ENCODE measurements at regions not wholly inside any gene's neighbourhood (a gene's known extent, or its start where the extent isn't known, plus 50 kb on each side); places are given as distances from the start of the nearest gene placed in this dataset.

DNA sequence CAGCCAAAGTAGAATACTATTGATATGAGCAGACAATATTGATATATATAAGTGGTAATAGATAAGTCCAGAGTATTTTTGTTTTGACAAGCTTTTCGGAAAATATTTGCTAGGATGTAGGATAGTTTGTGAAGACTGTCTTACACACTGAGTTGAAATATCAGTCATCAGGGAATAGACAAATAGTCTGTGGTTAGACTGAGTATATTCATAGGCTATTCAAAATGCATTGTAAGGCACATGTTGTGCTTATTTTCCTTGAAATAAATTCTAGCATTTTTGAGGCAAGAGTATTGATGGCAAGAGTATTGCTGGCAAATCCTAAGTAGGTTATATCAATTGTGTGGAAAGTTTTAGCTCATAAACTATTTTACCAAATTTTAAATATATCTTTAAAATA, 201.1 kb downstream of the LRIG3 start:
- intact Hi-C loops (cut with micrococcal nuclease), result no loop called here
- no peaks in the 10 kb centered on the region for H3K9me3 Mint-ChIP-seq (ENCODE audit: unreplicated experiment)
- H3K4me1 Mint-ChIP-seq (ENCODE audit: insufficient read depth, unreplicated experiment), result no peaks in the 10 kb centered on the region
- H3K36me3 Mint-ChIP-seq (ENCODE audit: insufficient read depth, unreplicated experiment), result no peaks in the 10 kb centered on the region
- no TSS peak for BruUV-seq (replicated peaks)
- TF ChIP-seq, protein P1, sequence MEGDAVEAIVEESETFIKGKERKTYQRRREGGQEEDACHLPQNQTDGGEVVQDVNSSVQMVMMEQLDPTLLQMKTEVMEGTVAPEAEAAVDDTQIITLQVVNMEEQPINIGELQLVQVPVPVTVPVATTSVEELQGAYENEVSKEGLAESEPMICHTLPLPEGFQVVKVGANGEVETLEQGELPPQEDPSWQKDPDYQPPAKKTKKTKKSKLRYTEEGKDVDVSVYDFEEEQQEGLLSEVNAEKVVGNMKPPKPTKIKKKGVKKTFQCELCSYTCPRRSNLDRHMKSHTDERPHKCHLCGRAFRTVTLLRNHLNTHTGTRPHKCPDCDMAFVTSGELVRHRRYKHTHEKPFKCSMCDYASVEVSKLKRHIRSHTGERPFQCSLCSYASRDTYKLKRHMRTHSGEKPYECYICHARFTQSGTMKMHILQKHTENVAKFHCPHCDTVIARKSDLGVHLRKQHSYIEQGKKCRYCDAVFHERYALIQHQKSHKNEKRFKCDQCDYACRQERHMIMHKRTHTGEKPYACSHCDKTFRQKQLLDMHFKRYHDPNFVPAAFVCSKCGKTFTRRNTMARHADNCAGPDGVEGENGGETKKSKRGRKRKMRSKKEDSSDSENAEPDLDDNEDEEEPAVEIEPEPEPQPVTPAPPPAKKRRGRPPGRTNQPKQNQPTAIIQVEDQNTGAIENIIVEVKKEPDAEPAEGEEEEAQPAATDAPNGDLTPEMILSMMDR (IDR thresholded peaks at IDR 0.05; ENCODE audit: unreplicated experiment), result no peak
- no peaks in the 10 kb centered on the region for H3K27me3 Mint-ChIP-seq (ENCODE audit: insufficient read depth, unreplicated experiment)
- H3K27ac Mint-ChIP-seq (ENCODE audit: low read depth, unreplicated experiment), result no peak overlapping the region
- no peak for DNase-seq (ENCODE audit: unreplicated experiment)
- no peak overlapping the region for H3K4me3 Mint-ChIP-seq (ENCODE audit: unreplicated experiment)
- CTCF ChIA-PET, result interaction anchor here (0.7 kb wide), 1 partner anchor 358 kb away, joined by 3 read pairs; no protein-coding TSS in a partner anchor
- POLR2A ChIA-PET, result interaction anchor here (0.7 kb wide), 1 partner anchor 350 kb away, joined by 3 read pairs; no protein-coding TSS in a partner anchor

DNA sequence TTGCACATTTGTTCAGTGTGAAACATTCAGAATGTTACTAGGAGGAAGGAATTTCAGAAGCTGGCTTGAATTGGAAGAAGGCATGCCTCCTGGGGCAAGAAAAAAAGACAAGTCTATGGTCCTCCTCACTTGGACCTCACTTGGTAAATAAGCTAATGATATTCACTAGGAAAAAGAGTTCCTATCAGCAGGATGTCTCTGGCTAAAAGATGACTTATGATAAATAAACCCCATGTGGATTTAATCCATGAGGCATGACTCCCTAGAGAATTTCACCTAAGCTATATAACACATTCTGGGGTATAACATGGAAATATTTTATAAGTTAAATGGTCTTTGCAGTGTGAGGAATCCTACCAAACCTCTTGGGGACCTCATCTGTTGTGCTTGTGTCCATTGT, 199.9 kb downstream of the LRIG3 start:
- DNase-seq (ENCODE audit: unreplicated experiment), result no peak
- Mint-ChIP-seq H3K4me3 (ENCODE audit: unreplicated experiment) (no peak overlapping the region), H3K4me1 (ENCODE audit: insufficient read depth, unreplicated experiment) (no peaks in the 10 kb centered on the region), H3K27me3 (ENCODE audit: insufficient read depth, unreplicated experiment) (no peaks in the 10 kb centered on the region), H3K27ac (ENCODE audit: low read depth, unreplicated experiment) (no peak overlapping the region), H3K36me3 (ENCODE audit: insufficient read depth, unreplicated experiment) (no peaks in the 10 kb centered on the region), H3K9me3 (ENCODE audit: unreplicated experiment) (no peaks in the 10 kb centered on the region)
- TF ChIP-seq, protein P1 (IDR thresholded peaks at IDR 0.05; ENCODE audit: unreplicated experiment), result no peak
- ChIA-PET POLR2A (no interaction called here), CTCF (no interaction called here)
- intact Hi-C loops (cut with micrococcal nuclease), result no loop called here
- no TSS peak for BruUV-seq (replicated peaks)

DNA sequence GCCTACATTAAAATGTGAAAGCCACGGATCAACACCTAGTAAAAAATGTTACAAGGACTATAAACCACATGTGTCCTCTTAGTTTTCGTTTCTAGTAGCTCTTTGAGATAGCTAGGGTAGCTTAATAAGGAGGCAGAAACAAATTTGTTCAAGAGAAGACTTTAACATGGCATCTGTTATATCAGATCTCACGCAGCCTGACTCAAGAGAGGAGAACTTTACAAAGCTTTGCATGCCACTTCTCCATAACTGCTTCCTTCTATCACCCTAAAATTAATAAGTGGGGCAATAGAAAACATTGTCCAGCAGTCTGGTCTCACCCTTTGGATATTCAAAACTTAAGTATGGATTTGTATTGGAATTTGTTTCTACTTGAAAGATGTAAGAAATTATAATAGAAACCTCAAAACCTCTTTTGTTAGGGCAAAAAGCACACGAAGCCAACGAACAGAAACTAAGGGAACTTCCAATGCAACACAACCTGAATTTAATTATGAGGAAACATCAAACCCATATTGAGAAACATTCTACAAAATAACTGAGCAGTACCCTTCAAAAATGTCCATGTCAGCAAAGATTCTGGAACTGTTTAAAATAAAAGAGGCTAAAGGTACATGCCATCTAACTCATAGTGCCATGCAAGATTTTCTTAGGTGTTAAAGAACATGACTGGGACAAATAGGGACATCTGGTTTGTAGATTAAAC, 194.8 kb downstream of the LRIG3 start:
- Mint-ChIP-seq H3K9me3 (ENCODE audit: unreplicated experiment) (no peaks in the 10 kb centered on the region), H3K27ac (ENCODE audit: low read depth, unreplicated experiment) (no peak overlapping the region), H3K4me3 (ENCODE audit: unreplicated experiment) (no peak overlapping the region), H3K36me3 (ENCODE audit: insufficient read depth, unreplicated experiment) (no peaks in the 10 kb centered on the region), H3K4me1 (ENCODE audit: insufficient read depth, unreplicated experiment) (peaks cover 6% of the 10 kb centered on the region), H3K27me3 (ENCODE audit: insufficient read depth, unreplicated experiment) (no peaks in the 10 kb centered on the region)
- no TSS peak for BruUV-seq (replicated peaks)
- intact Hi-C loops (cut with micrococcal nuclease), result no loop called here
- ChIA-PET POLR2A (interaction anchor here (2.2 kb wide), 1 partner anchor 26 kb away, joined by 4 read pairs; no protein-coding TSS in a partner anchor), CTCF (no interaction called here)
- TF ChIP-seq, protein P1 (IDR thresholded peaks at IDR 0.05; ENCODE audit: unreplicated experiment), result no peak
- no peak for DNase-seq (ENCODE audit: unreplicated experiment)

DNA sequence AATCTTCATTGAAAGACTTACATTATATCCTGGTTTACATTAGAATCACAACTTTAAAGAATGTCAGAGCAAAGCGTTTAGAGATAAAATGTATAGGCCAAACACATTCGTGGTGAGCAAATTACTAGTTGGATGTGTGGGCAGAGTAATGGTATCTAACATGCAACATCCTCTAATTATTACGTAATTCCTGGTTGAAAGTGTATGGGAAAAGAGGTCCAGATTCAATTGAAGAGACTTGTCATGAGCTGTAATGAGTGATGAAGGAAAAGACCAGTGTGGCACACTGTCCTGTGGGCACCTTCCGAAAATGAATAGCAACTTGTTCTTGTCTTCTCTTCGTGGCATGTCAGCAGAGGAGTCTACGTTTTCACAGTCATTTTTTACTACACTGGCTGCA, 192.8 kb downstream of the LRIG3 start:
- CTCF ChIA-PET, result no interaction called here
- no TSS peak for BruUV-seq (replicated peaks)
- Mint-ChIP-seq H3K36me3 (ENCODE audit: insufficient read depth, unreplicated experiment) (no peaks in the 10 kb centered on the region), H3K9me3 (ENCODE audit: unreplicated experiment) (no peaks in the 10 kb centered on the region), H3K4me1 (ENCODE audit: insufficient read depth, unreplicated experiment) (peaks cover 6% of the 10 kb centered on the region), H3K4me3 (ENCODE audit: unreplicated experiment) (no peak overlapping the region), H3K27me3 (ENCODE audit: insufficient read depth, unreplicated experiment) (no peaks in the 10 kb centered on the region), H3K27ac (ENCODE audit: low read depth, unreplicated experiment) (no peak overlapping the region)
- DNase-seq (ENCODE audit: unreplicated experiment), result peak; percentile 30
- intact Hi-C loops (cut with micrococcal nuclease), result no loop called here
- POLR2A ChIA-PET, result interaction anchor here (1.1 kb wide), 1 partner anchor 23 kb away, joined by 3 read pairs; no protein-coding TSS in a partner anchor
- TF ChIP-seq, protein P1 (IDR thresholded peaks at IDR 0.05; ENCODE audit: unreplicated experiment), result no peak

Data from MCF 10A (cell line).